ENCODE measurements at regions not wholly inside any gene's neighbourhood (a gene's known extent, or its start where the extent isn't known, plus 50 kb on each side); places are given as distances from the start of the nearest gene placed in this dataset.
"Not testable (repeated sequence)": the region's sequence is repeated elsewhere in the genome, so short reads cannot be mapped to it uniquely, and the experiment has no call there.

GRCh38 chr5:119949426-119949999 lies 320.2 kb downstream of the FAM170A start:
- no peak overlapping the region for H3K4me3 ChIP-seq (ENCODE audit: low read length)
- TF ChIP-seq CTCF (conservative IDR thresholded peaks at IDR 0.05; ENCODE audit: low read length): no peak
- DNase-seq (ENCODE audit: low read depth): no peak

DNA sequence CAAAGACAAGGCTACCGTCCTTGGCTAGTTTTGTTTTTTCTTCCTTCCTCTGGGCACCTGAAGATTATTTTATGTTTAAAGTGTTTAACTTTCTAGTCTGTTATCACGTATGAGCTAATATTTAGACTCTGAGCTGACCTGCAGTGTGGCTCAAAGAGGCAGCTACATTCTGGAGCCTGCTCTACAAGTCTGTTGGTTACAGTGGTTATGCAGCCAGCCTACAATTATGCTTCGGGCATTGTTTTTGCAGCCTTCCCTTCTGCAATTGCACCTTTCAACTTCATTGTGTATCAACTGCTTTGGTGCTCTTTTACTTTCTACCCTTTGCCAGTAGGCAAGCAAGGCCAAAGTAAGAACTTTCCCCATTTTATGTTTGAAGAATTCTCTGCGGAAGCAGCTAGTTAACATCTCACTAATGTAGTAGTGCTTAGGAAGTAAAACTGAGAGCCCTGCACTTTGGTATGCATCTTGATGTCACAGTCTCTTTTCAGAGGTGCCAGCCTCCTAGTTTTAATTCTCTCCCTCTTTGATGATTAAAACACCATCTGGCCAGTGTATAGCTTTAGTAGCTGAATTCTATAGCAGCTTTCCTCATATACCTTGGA lies 322.1 kb downstream of the FAM170A start:
- no peak for TF ChIP-seq CTCF (conservative IDR thresholded peaks at IDR 0.05; ENCODE audit: low read length)
- no peak overlapping the region for H3K4me3 ChIP-seq (ENCODE audit: low read length)
- DNase-seq (ENCODE audit: low read depth): no peak

- no peak overlapping the region for H3K4me3 ChIP-seq (ENCODE audit: low read length)
- DNase-seq (ENCODE audit: low read depth): no peak
- no peak for TF ChIP-seq CTCF (conservative IDR thresholded peaks at IDR 0.05; ENCODE audit: low read length)
These were observed 324.1 kb downstream of the FAM170A start for GRCh38 chr5:119953474-119953873.

DNA sequence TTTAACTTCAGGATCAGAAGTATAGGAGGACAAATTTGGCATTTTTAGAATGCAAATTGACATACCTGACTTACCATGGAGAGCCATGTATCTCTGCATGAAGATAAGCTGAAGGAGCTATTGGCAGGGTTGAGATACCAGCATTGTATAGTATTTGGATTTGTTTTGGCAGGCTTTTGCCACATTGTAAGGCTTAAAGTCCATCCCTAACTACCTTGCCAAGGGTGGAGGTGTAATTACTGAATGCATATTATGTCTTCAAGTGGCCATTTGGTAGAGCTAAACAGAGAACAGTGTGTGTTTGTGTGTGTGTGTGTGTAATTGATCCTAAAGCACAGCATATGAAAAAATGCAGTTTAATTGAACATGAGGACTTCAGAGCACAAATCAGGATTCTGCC lies 324.7 kb downstream of the FAM170A start:
- no peak overlapping the region for H3K4me3 ChIP-seq (ENCODE audit: low read length)
- no peak for TF ChIP-seq CTCF (conservative IDR thresholded peaks at IDR 0.05; ENCODE audit: low read length)
- DNase-seq (ENCODE audit: low read depth): no peak

DNA sequence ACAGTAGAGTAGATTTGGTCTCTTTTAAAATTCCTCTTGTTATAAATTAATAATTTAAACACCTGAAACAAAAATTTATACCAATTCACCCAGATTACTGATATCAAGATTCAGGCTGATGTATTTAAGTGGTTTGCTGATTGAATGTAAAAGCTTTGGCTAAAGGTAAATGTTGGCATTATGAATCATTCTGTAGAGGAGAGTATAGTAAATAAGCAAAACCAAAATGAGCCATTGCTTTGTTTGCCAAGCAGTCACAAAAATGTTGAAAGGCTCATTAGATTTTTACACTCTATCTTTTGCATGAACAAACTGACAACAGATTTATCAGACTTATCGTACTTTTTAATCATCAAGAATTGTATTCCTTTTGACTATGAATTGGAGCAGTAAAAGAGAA lies 332.6 kb downstream of the FAM170A start:
- no peak overlapping the region for H3K4me3 ChIP-seq (ENCODE audit: low read length)
- DNase-seq (ENCODE audit: low read depth): no peak
- no peak for TF ChIP-seq CTCF (conservative IDR thresholded peaks at IDR 0.05; ENCODE audit: low read length)

GRCh38 chr5:119966028-119966427 lies 336.7 kb downstream of the FAM170A start:
- H3K4me3 ChIP-seq (ENCODE audit: low read length): no peak overlapping the region
- TF ChIP-seq CTCF (conservative IDR thresholded peaks at IDR 0.05; ENCODE audit: low read length): peak; percentile 45
- peak; percentile 42 for DNase-seq (ENCODE audit: low read depth)

DNA sequence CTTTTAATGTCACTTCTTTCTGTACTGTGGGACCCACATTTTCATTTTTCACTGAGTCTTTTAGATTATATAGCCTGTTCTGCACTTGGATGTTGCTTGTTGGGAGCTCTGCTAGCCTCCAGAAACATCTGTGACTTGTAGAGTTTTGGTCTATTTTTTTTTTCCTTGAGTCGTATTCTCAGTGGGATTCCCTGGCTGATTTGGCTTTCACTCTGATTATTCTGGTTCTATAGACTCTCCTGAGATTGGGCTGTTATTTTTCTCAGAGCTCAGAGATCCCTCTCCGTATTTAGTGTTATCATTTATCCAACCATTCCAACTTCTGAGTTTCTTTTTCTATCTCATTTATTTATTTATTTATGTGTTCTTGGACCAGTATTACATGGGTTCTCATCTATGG lies 339.3 kb downstream of the FAM170A start:
- DNase-seq (ENCODE audit: low read depth): no peak
- no peak for TF ChIP-seq CTCF (conservative IDR thresholded peaks at IDR 0.05; ENCODE audit: low read length)
- no peak overlapping the region for H3K4me3 ChIP-seq (ENCODE audit: low read length)

DNA sequence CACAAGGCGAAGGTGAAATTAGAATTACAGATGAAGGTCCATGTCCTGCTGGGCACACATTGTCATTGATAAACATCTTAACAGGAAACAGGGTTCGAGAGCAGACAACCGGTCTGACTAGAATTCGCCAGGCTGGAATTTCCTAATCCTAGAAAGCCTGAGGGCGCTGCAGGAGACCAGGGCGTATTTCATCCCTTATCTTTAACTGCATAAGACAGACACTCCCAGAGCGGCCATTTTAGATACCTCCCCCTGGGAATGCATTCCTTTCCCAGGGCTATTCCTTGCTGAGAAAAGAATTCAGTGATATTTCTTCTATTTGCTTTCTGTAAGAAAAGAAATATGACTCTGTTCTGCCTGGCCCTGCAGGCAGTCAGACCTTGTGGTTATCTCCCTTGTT lies 357.7 kb downstream of the FAM170A start:
- DNase-seq (ENCODE audit: low read depth); H3K4me3 ChIP-seq (ENCODE audit: low read length): not testable (repeated sequence)

All from AG10803 (cell line).